ENCODE measurements at regions not wholly inside any gene's neighbourhood (a gene's known extent, or its start where the extent isn't known, plus 50 kb on each side); places are given as distances from the start of the nearest gene placed in this dataset.

- H3K36me3 ChIP-seq (ENCODE audit: control insufficient read depth, insufficient read depth, low read length) = no peaks in the 10 kb centered on the region
- BruUV-seq (replicated peaks) = no TSS peak
- H3K4me3 Mint-ChIP-seq (ENCODE audit: unreplicated experiment) = no peak overlapping the region
- ChIA-PET POLR2A (no interaction called here), CTCF (interaction anchor here (1.3 kb wide), 1 partner anchor 389 kb away, joined by 5 read pairs; no protein-coding TSS in a partner anchor)
- no peaks in the 10 kb centered on the region for H3K9me3 ChIP-seq
- H3K27me3 ChIP-seq (replicated peaks; ENCODE audit: control insufficient read depth, insufficient read depth, low read length) = no peaks in the 10 kb centered on the region
- H3K27ac Mint-ChIP-seq (ENCODE audit: unreplicated experiment) = no peak overlapping the region
- H3K4me3 ChIP-seq (ENCODE audit: low read depth, low read length) = no peak overlapping the region
- no peaks in the 10 kb centered on the region for H3K36me3 Mint-ChIP-seq (ENCODE audit: insufficient read depth, unreplicated experiment)
- intact Hi-C loops (cut with micrococcal nuclease; ENCODE audit: unreplicated experiment) = no loop called here
- TF ChIP-seq CTCF (IDR thresholded peaks at IDR 0.05; ENCODE audit: insufficient read depth in 1 of 2, low read depth in 1 of 2, low read length in 1 of 2, severe bottlenecking in 1 of 2, unreplicated experiment in 1 of 2) = no peak
- H3K9me3 Mint-ChIP-seq (ENCODE audit: unreplicated experiment) = no peaks in the 10 kb centered on the region
- H3K4me1 ChIP-seq = no peaks in the 10 kb centered on the region
- no peak for DNase-seq
- no peaks in the 10 kb centered on the region for H3K4me1 Mint-ChIP-seq (ENCODE audit: low read depth, unreplicated experiment)
- no peaks in the 10 kb centered on the region for H3K27me3 Mint-ChIP-seq (ENCODE audit: insufficient read depth, unreplicated experiment)
Observed at GRCh38 chr2:208819190-208819589, 412.6 kb downstream of the PTH2R start.

GRCh38 chr2:208820014-208820688 is 413.6 kb downstream of the PTH2R start:
- no peak overlapping the region for H3K4me3 Mint-ChIP-seq (ENCODE audit: unreplicated experiment)
- ChIA-PET POLR2A (no interaction called here), CTCF (interaction anchor here (1.3 kb wide), 1 partner anchor 388 kb away, joined by 5 read pairs; no protein-coding TSS in a partner anchor)
- no peak overlapping the region for H3K27ac Mint-ChIP-seq (ENCODE audit: unreplicated experiment)
- DNase-seq = peak in 1 of 2 experiments; percentile 13
- Histone ChIP-seq H3K9me3 (no peaks in the 10 kb centered on the region), H3K27me3 (replicated peaks; ENCODE audit: control insufficient read depth, insufficient read depth, low read length) (no peaks in the 10 kb centered on the region), H3K36me3 (ENCODE audit: control insufficient read depth, insufficient read depth, low read length) (no peaks in the 10 kb centered on the region), H3K4me3 (ENCODE audit: low read depth, low read length) (no peak overlapping the region), H3K4me1 (no peaks in the 10 kb centered on the region)
- peak; percentile 27 to 39 for TF ChIP-seq CTCF (IDR thresholded peaks at IDR 0.05; ENCODE audit: insufficient read depth in 1 of 2, low read depth in 1 of 2, low read length in 1 of 2, severe bottlenecking in 1 of 2, unreplicated experiment in 1 of 2)
- intact Hi-C loops (cut with micrococcal nuclease; ENCODE audit: unreplicated experiment) = loop anchor here (1.0 to 5.0 kb wide), 5 partner anchors 183 to 511 kb away; no protein-coding TSS in a partner anchor
- H3K36me3 Mint-ChIP-seq (ENCODE audit: insufficient read depth, unreplicated experiment) = no peaks in the 10 kb centered on the region
- no peaks in the 10 kb centered on the region for H3K4me1 Mint-ChIP-seq (ENCODE audit: low read depth, unreplicated experiment)
- H3K9me3 Mint-ChIP-seq (ENCODE audit: unreplicated experiment) = no peaks in the 10 kb centered on the region
- no TSS peak for BruUV-seq (replicated peaks)
- no peaks in the 10 kb centered on the region for H3K27me3 Mint-ChIP-seq (ENCODE audit: insufficient read depth, unreplicated experiment)

GRCh38 chr2:208827109-208827508 is 420.5 kb downstream of the PTH2R start:
- H3K36me3 ChIP-seq (ENCODE audit: control insufficient read depth, insufficient read depth, low read length) = no peaks in the 10 kb centered on the region
- no TSS peak for BruUV-seq (replicated peaks)
- H3K4me3 ChIP-seq (ENCODE audit: low read depth, low read length) = no peak overlapping the region
- peaks cover 12% of the 10 kb centered on the region for H3K9me3 Mint-ChIP-seq (ENCODE audit: unreplicated experiment)
- no peak for DNase-seq
- H3K36me3 Mint-ChIP-seq (ENCODE audit: insufficient read depth, unreplicated experiment) = no peaks in the 10 kb centered on the region
- H3K4me1 ChIP-seq = no peaks in the 10 kb centered on the region
- H3K4me1 Mint-ChIP-seq (ENCODE audit: low read depth, unreplicated experiment) = no peaks in the 10 kb centered on the region
- no peaks in the 10 kb centered on the region for H3K27me3 Mint-ChIP-seq (ENCODE audit: insufficient read depth, unreplicated experiment)
- H3K27ac Mint-ChIP-seq (ENCODE audit: unreplicated experiment) = no peak overlapping the region
- H3K9me3 ChIP-seq = no peaks in the 10 kb centered on the region
- intact Hi-C loops (cut with micrococcal nuclease; ENCODE audit: unreplicated experiment) = no loop called here
- ChIA-PET CTCF (no interaction called here), POLR2A (no interaction called here)
- H3K27me3 ChIP-seq (replicated peaks; ENCODE audit: control insufficient read depth, insufficient read depth, low read length) = no peaks in the 10 kb centered on the region
- no peak overlapping the region for H3K4me3 Mint-ChIP-seq (ENCODE audit: unreplicated experiment)
- TF ChIP-seq CTCF (IDR thresholded peaks at IDR 0.05; ENCODE audit: insufficient read depth in 1 of 2, low read depth in 1 of 2, low read length in 1 of 2, severe bottlenecking in 1 of 2, unreplicated experiment in 1 of 2) = no peak
